ENCODE measurements at regions not wholly inside any gene's neighbourhood (a gene's known extent, or its start where the extent isn't known, plus 50 kb on each side); places are given as distances from the start of the nearest gene placed in this dataset.
"Not testable (repeated sequence)": the region's sequence is repeated elsewhere in the genome, so short reads cannot be mapped to it uniquely, and the experiment has no call there.

- DNase-seq (ENCODE audit: extremely low read depth, low read depth) = no peak
Observed at GRCh38 chr17:62159994-62160393, 94.9 kb upstream of the MED13 start.

GRCh38 chr17:62156949-62157348 lies 91.9 kb upstream of the MED13 start:
- no peak for DNase-seq (ENCODE audit: extremely low read depth, low read depth)

GRCh38 chr17:62154909-62155308 lies 89.8 kb upstream of the MED13 start:
- DNase-seq (ENCODE audit: extremely low read depth, low read depth) = no peak

GRCh38 chr17:62150471-62150870 lies 85.4 kb upstream of the MED13 start:
- no peak for DNase-seq (ENCODE audit: extremely low read depth, low read depth)

- no peak for DNase-seq (ENCODE audit: extremely low read depth, low read depth)
Observed at GRCh38 chr17:62149961-62150360, 84.9 kb upstream of the MED13 start.

- DNase-seq (ENCODE audit: extremely low read depth, low read depth) = no peak
Observed at GRCh38 chr17:62147284-62147683, 82.2 kb upstream of the MED13 start.

- no peak for DNase-seq (ENCODE audit: extremely low read depth, low read depth)
Observed at GRCh38 chr17:62140836-62141235, 75.8 kb upstream of the MED13 start.

GRCh38 chr17:62140376-62140775 lies 75.3 kb upstream of the MED13 start:
- DNase-seq (ENCODE audit: extremely low read depth, low read depth) = no peak

- DNase-seq (ENCODE audit: extremely low read depth, low read depth) = not testable (repeated sequence)
Observed at GRCh38 chr17:62139690-62140354, 74.7 kb upstream of the MED13 start.

- DNase-seq (ENCODE audit: extremely low read depth, low read depth) = no peak
Observed at GRCh38 chr17:62139141-62139540, 74.1 kb upstream of the MED13 start.

- not testable (repeated sequence) for DNase-seq (ENCODE audit: extremely low read depth, low read depth)
Observed at GRCh38 chr17:62138676-62139121, 73.6 kb upstream of the MED13 start.

- DNase-seq (ENCODE audit: extremely low read depth, low read depth) = not testable (repeated sequence)
Observed at GRCh38 chr17:62137734-62138624, 72.9 kb upstream of the MED13 start.

- not testable (repeated sequence) for DNase-seq (ENCODE audit: extremely low read depth, low read depth)
Observed at GRCh38 chr17:62137013-62137733, 72.1 kb upstream of the MED13 start.

GRCh38 chr17:62135742-62136141 lies 70.7 kb upstream of the MED13 start:
- DNase-seq (ENCODE audit: extremely low read depth, low read depth) = no peak

GRCh38 chr17:62135096-62135495 lies 70.0 kb upstream of the MED13 start:
- DNase-seq (ENCODE audit: extremely low read depth, low read depth) = not testable (repeated sequence)

- DNase-seq (ENCODE audit: extremely low read depth, low read depth) = no peak
Observed at GRCh38 chr17:62134397-62134796, 69.3 kb upstream of the MED13 start.

- DNase-seq (ENCODE audit: extremely low read depth, low read depth) = not testable (repeated sequence)
Observed at GRCh38 chr17:62131271-62131670, 66.2 kb upstream of the MED13 start.

GRCh38 chr17:62130739-62131138 lies 65.7 kb upstream of the MED13 start:
- DNase-seq (ENCODE audit: extremely low read depth, low read depth) = no peak

GRCh38 chr17:62126292-62126691 lies 61.2 kb upstream of the MED13 start:
- DNase-seq (ENCODE audit: extremely low read depth, low read depth) = no peak

GRCh38 chr17:62125307-62125706 lies 60.2 kb upstream of the MED13 start:
- DNase-seq (ENCODE audit: extremely low read depth, low read depth) = no peak

- no peak for DNase-seq (ENCODE audit: extremely low read depth, low read depth)
Observed at GRCh38 chr17:62121025-62121730, 56.1 kb upstream of the MED13 start.
